NCI-H69 (cell line): ENCODE measurements at regions not wholly inside any gene's neighbourhood (a gene's known extent, or its start where the extent isn't known, plus 50 kb on each side); places are given as distances from the start of the nearest gene placed in this dataset.
"Not testable (repeated sequence)": the region's sequence is repeated elsewhere in the genome, so short reads cannot be mapped to it uniquely, and the experiment has no call there.

Experiments
- DNase-seq: peaks from one replicate; lab custom pipeline; 2025; lab: John Stamatoyannopoulos, UW

GRCh38 chr10:8312079-8312478 lies 257.6 kb downstream of the GATA3 start:
- DNase-seq: no peak

- DNase-seq: no peak
Observed at GRCh38 chr10:8312781-8313180, 258.3 kb downstream of the GATA3 start.

GRCh38 chr10:8314486-8314885 lies 260.0 kb downstream of the GATA3 start:
- no peak for DNase-seq

GRCh38 chr10:8315619-8316021 lies 261.1 kb downstream of the GATA3 start:
- peak; percentile 34 for DNase-seq

GRCh38 chr10:8316284-8316683 lies 261.8 kb downstream of the GATA3 start:
- no peak for DNase-seq

GRCh38 chr10:8318429-8318828 lies 263.9 kb downstream of the GATA3 start:
- DNase-seq: not testable (repeated sequence)

- no peak for DNase-seq
Observed at GRCh38 chr10:8318956-8319355, 264.5 kb downstream of the GATA3 start.

GRCh38 chr10:8319704-8320103 lies 265.2 kb downstream of the GATA3 start:
- DNase-seq: no peak

- DNase-seq: peak; percentile 66
Observed at GRCh38 chr10:8321990-8322389, 267.5 kb downstream of the GATA3 start.

GRCh38 chr10:8323428-8324054 lies 269.1 kb downstream of the GATA3 start:
- peak; percentile 24 for DNase-seq

GRCh38 chr10:8325024-8325980 lies 270.8 kb downstream of the GATA3 start:
- no peak for DNase-seq

GRCh38 chr10:8326396-8327139 lies 272.1 kb downstream of the GATA3 start:
- no peak for DNase-seq

GRCh38 chr10:8327140-8327423 lies 272.6 kb downstream of the GATA3 start:
- DNase-seq: no peak

GRCh38 chr10:8331387-8331786 lies 276.9 kb downstream of the GATA3 start:
- no peak for DNase-seq

GRCh38 chr10:8331896-8332729 lies 277.6 kb downstream of the GATA3 start:
- peak; percentile 35 for DNase-seq

- DNase-seq: no peak
Observed at GRCh38 chr10:8332730-8333111, 278.2 kb downstream of the GATA3 start.

GRCh38 chr10:8334631-8335030 lies 280.1 kb downstream of the GATA3 start:
- DNase-seq: no peak

- DNase-seq: no peak
Observed at GRCh38 chr10:8336629-8337331, 282.3 kb downstream of the GATA3 start.

GRCh38 chr10:8337332-8337651 lies 282.8 kb downstream of the GATA3 start:
- DNase-seq: no peak

GRCh38 chr10:8338177-8338766 lies 283.8 kb downstream of the GATA3 start:
- no peak for DNase-seq

- no peak for DNase-seq
Observed at GRCh38 chr10:8344756-8345155, 290.3 kb downstream of the GATA3 start.
